ENCODE measurements at regions not wholly inside any gene's neighbourhood (a gene's known extent, or its start where the extent isn't known, plus 50 kb on each side); places are given as distances from the start of the nearest gene placed in this dataset.

- CTCF ChIA-PET: no interaction called here
- Mint-ChIP-seq H3K4me1 (ENCODE audit: low read depth, unreplicated experiment) (no peaks in the 10 kb centered on the region), H3K27me3 (ENCODE audit: unreplicated experiment) (no peaks in the 10 kb centered on the region), H3K36me3 (ENCODE audit: insufficient read depth, unreplicated experiment) (no peaks in the 10 kb centered on the region), H3K27ac (ENCODE audit: unreplicated experiment) (no peak overlapping the region), H3K4me3 (ENCODE audit: low read depth, unreplicated experiment) (no peak overlapping the region), H3K9me3 (ENCODE audit: low read depth, unreplicated experiment) (peaks cover 9% of the 10 kb centered on the region)
- intact Hi-C loops (cut with micrococcal nuclease; ENCODE audit: unreplicated experiment): no loop called here
- no peak for DNase-seq
- TF ChIP-seq CTCF (IDR thresholded peaks at IDR 0.05; ENCODE audit: unreplicated experiment): no peak
- no TSS peak for BruUV-seq (replicated peaks)
Measured at GRCh38 chr6:54747955-54748354, 98.6 kb upstream of the FAM83B start.

- Mint-ChIP-seq H3K4me1 (ENCODE audit: low read depth, unreplicated experiment) (no peaks in the 10 kb centered on the region), H3K4me3 (ENCODE audit: low read depth, unreplicated experiment) (no peak overlapping the region), H3K27me3 (ENCODE audit: unreplicated experiment) (no peaks in the 10 kb centered on the region), H3K27ac (ENCODE audit: unreplicated experiment) (no peak overlapping the region), H3K9me3 (ENCODE audit: low read depth, unreplicated experiment) (no peaks in the 10 kb centered on the region), H3K36me3 (ENCODE audit: insufficient read depth, unreplicated experiment) (no peaks in the 10 kb centered on the region)
- CTCF ChIA-PET: no interaction called here
- TF ChIP-seq CTCF (IDR thresholded peaks at IDR 0.05; ENCODE audit: unreplicated experiment): no peak
- BruUV-seq (replicated peaks): no TSS peak
- intact Hi-C loops (cut with micrococcal nuclease; ENCODE audit: unreplicated experiment): no loop called here
- no peak for DNase-seq
Measured at GRCh38 chr6:54754406-54754805, 92.2 kb upstream of the FAM83B start.

GRCh38 chr6:54758340-54758739 is 88.2 kb upstream of the FAM83B start:
- Mint-ChIP-seq H3K27me3 (ENCODE audit: unreplicated experiment) (no peaks in the 10 kb centered on the region), H3K36me3 (ENCODE audit: insufficient read depth, unreplicated experiment) (no peaks in the 10 kb centered on the region), H3K4me3 (ENCODE audit: low read depth, unreplicated experiment) (no peak overlapping the region), H3K9me3 (ENCODE audit: low read depth, unreplicated experiment) (no peaks in the 10 kb centered on the region), H3K4me1 (ENCODE audit: low read depth, unreplicated experiment) (no peaks in the 10 kb centered on the region), H3K27ac (ENCODE audit: unreplicated experiment) (no peak overlapping the region)
- no peak for TF ChIP-seq CTCF (IDR thresholded peaks at IDR 0.05; ENCODE audit: unreplicated experiment)
- BruUV-seq (replicated peaks): no TSS peak
- no peak for DNase-seq
- CTCF ChIA-PET: interaction anchor here (1.0 kb wide), 1 partner anchor 15 kb away, joined by 3 read pairs; no protein-coding TSS in a partner anchor
- intact Hi-C loops (cut with micrococcal nuclease; ENCODE audit: unreplicated experiment): no loop called here

GRCh38 chr6:54768494-54768893 is 78.1 kb upstream of the FAM83B start:
- peaks cover 9% of the 10 kb centered on the region for H3K4me1 Mint-ChIP-seq (ENCODE audit: low read depth, unreplicated experiment)
- H3K27ac Mint-ChIP-seq (ENCODE audit: unreplicated experiment): no peak overlapping the region
- intact Hi-C loops (cut with micrococcal nuclease; ENCODE audit: unreplicated experiment): no loop called here
- TF ChIP-seq CTCF (IDR thresholded peaks at IDR 0.05; ENCODE audit: unreplicated experiment): no peak
- H3K36me3 Mint-ChIP-seq (ENCODE audit: insufficient read depth, unreplicated experiment): no peaks in the 10 kb centered on the region
- CTCF ChIA-PET: no interaction called here
- H3K9me3 Mint-ChIP-seq (ENCODE audit: low read depth, unreplicated experiment): no peaks in the 10 kb centered on the region
- H3K27me3 Mint-ChIP-seq (ENCODE audit: unreplicated experiment): no peaks in the 10 kb centered on the region
- no TSS peak for BruUV-seq (replicated peaks)
- no peak overlapping the region for H3K4me3 Mint-ChIP-seq (ENCODE audit: low read depth, unreplicated experiment)
- DNase-seq: no peak

GRCh38 chr6:54770328-54770727 is 76.2 kb upstream of the FAM83B start:
- no peaks in the 10 kb centered on the region for H3K36me3 Mint-ChIP-seq (ENCODE audit: insufficient read depth, unreplicated experiment)
- intact Hi-C loops (cut with micrococcal nuclease; ENCODE audit: unreplicated experiment): no loop called here
- H3K4me1 Mint-ChIP-seq (ENCODE audit: low read depth, unreplicated experiment): no peaks in the 10 kb centered on the region
- no peak for TF ChIP-seq CTCF (IDR thresholded peaks at IDR 0.05; ENCODE audit: unreplicated experiment)
- H3K27me3 Mint-ChIP-seq (ENCODE audit: unreplicated experiment): no peaks in the 10 kb centered on the region
- no TSS peak for BruUV-seq (replicated peaks)
- H3K9me3 Mint-ChIP-seq (ENCODE audit: low read depth, unreplicated experiment): no peaks in the 10 kb centered on the region
- DNase-seq: no peak
- no peak overlapping the region for H3K4me3 Mint-ChIP-seq (ENCODE audit: low read depth, unreplicated experiment)
- H3K27ac Mint-ChIP-seq (ENCODE audit: unreplicated experiment): no peak overlapping the region
- CTCF ChIA-PET: no interaction called here

All from Calu3 (cell line).